Upper lobe of left lung (tissue), 4 donors: ENCODE measurements at regions not wholly inside any gene's neighbourhood (a gene's known extent, or its start where the extent isn't known, plus 50 kb on each side); places are given as distances from the start of the nearest gene placed in this dataset.
"Not testable (repeated sequence)": the region's sequence is repeated elsewhere in the genome, so short reads cannot be mapped to it uniquely, and the experiment has no call there.

Source experiments
- EP300 ChIP-seq, 4 donors: sonication (generic); formaldehyde crosslinking; IDR thresholded peaks; one replicate each; pipeline ENCODE4 v1.5.1; 2017; ENCODE audit warnings: antibody characterized with exemption in 4 of 4, control low read depth in 2 of 4
- POLR2AphosphoS5 ChIP-seq, 2 donors: sonication (generic); formaldehyde crosslinking; IDR thresholded peaks; one replicate each; pipeline ENCODE4 v1.5.1; 2017; ENCODE audit warnings: antibody characterized with exemption in 2 of 2
- TF ChIP-seq, protein P1 (sequence below), 6 experiments: fragments of 450-650 bp in 4 of 6; fragments of 200-600 bp in 2 of 6; sonication (generic) in 2 of 6; IDR thresholded peaks; one replicate each; pipeline ENCODE4 v1.5.1; 2016 to 2019; ENCODE audit warnings: antibody characterized with exemption in 6 of 6

DNA sequence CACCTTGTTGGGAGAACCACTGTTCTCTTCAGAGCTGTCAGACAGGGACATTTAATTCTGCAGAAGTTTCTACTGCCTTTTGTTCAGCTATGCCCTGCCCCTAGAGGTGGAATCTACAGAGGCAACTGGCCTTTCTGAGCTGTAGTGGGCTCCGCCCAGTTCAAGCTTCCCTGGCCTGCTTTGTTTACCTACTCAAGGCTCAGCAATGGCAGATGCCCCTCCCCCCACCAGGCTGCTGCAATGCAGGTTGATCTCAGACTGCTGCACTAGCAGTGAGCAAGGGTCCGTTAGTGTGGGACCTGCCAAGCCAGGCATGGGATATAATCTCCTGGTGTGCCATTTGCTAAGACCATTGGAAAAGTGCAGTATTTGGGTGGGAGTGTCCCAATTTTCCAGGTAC is 141.5 kb upstream of the CXCL13 start:
- TF ChIP-seq, protein P1, sequence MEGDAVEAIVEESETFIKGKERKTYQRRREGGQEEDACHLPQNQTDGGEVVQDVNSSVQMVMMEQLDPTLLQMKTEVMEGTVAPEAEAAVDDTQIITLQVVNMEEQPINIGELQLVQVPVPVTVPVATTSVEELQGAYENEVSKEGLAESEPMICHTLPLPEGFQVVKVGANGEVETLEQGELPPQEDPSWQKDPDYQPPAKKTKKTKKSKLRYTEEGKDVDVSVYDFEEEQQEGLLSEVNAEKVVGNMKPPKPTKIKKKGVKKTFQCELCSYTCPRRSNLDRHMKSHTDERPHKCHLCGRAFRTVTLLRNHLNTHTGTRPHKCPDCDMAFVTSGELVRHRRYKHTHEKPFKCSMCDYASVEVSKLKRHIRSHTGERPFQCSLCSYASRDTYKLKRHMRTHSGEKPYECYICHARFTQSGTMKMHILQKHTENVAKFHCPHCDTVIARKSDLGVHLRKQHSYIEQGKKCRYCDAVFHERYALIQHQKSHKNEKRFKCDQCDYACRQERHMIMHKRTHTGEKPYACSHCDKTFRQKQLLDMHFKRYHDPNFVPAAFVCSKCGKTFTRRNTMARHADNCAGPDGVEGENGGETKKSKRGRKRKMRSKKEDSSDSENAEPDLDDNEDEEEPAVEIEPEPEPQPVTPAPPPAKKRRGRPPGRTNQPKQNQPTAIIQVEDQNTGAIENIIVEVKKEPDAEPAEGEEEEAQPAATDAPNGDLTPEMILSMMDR (IDR thresholded peaks at IDR 0.05) = not testable (repeated sequence)
- TF ChIP-seq EP300, POLR2AphosphoS5 (IDR thresholded peaks at IDR 0.05): not testable (repeated sequence)
